C4-2B (cell line): ENCODE measurements at regions not wholly inside any gene's neighbourhood (a gene's known extent, or its start where the extent isn't known, plus 50 kb on each side); places are given as distances from the start of the nearest gene placed in this dataset.

ENCODE experiments used
- H3K27ac ChIP-seq: fragments of 450-650 bp; 2 replicates; pipeline ENCODE4 v1.5.1; 2017
- ZFX ChIP-seq: fragments of 450-650 bp; IDR thresholded peaks from 2 replicates; pipeline ENCODE4 v1.6.1; 2017
- TF ChIP-seq, protein P1 (sequence below): fragments of 450-650 bp; conservative IDR thresholded peaks from 2 replicates; pipeline ENCODE4 v1.5.1; 2017; ENCODE audit warnings: mild to moderate bottlenecking

DNA sequence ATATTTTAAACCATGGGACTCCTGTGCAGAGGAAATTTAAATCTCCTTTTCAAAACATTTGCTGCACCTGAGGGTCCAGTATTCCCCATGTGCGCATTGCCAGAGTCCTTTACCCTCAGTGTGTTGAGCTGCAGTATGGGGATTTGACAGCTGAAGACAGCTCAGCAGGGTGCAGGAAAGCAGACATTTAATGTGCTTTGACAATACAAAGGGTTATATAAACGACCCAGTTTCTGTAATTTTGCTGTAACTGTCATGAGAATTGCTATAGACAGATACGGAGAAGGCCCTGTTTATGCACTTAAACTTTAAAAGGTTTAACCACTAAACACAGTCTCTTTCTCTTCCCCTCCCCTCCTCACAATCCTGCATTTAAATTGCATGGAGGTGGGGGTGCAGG lies 393.4 kb downstream of the MID1IP1 start:
- no peak overlapping the region for H3K27ac ChIP-seq
- TF ChIP-seq, protein P1, sequence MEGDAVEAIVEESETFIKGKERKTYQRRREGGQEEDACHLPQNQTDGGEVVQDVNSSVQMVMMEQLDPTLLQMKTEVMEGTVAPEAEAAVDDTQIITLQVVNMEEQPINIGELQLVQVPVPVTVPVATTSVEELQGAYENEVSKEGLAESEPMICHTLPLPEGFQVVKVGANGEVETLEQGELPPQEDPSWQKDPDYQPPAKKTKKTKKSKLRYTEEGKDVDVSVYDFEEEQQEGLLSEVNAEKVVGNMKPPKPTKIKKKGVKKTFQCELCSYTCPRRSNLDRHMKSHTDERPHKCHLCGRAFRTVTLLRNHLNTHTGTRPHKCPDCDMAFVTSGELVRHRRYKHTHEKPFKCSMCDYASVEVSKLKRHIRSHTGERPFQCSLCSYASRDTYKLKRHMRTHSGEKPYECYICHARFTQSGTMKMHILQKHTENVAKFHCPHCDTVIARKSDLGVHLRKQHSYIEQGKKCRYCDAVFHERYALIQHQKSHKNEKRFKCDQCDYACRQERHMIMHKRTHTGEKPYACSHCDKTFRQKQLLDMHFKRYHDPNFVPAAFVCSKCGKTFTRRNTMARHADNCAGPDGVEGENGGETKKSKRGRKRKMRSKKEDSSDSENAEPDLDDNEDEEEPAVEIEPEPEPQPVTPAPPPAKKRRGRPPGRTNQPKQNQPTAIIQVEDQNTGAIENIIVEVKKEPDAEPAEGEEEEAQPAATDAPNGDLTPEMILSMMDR, result no peak
- TF ChIP-seq ZFX, result no peak

GRCh38 chrX:39195156-39195555 lies 393.9 kb downstream of the MID1IP1 start:
- no peak overlapping the region for H3K27ac ChIP-seq
- TF ChIP-seq, protein P1, result no peak
- no peak for TF ChIP-seq ZFX

GRCh38 chrX:39196192-39197102 lies 395.2 kb downstream of the MID1IP1 start:
- no peak overlapping the region; the same call in 1 of the 2 replicates for H3K27ac ChIP-seq
- TF ChIP-seq ZFX, result no peak
- TF ChIP-seq, protein P1, result no peak

DNA sequence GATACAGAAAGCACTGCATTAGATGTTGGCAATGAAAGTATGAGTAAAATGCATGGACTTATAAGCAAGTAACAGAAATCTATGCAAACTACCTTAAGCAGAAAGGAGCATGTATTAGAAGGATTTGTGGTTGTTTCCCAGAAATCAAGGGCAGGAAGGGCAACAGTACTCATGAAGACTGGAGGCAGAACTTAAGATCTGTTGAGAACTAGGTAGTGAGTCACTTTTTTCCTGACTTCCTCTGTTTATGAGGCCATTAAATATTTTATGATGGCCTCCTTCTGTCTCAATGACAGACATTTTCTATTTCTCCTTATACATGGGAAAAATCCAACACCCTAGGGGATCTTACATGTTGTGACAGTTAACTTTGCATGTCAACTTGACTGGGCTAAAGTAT lies 398.2 kb downstream of the MID1IP1 start:
- H3K27ac ChIP-seq, result no peak overlapping the region
- TF ChIP-seq, protein P1, result no peak

DNA sequence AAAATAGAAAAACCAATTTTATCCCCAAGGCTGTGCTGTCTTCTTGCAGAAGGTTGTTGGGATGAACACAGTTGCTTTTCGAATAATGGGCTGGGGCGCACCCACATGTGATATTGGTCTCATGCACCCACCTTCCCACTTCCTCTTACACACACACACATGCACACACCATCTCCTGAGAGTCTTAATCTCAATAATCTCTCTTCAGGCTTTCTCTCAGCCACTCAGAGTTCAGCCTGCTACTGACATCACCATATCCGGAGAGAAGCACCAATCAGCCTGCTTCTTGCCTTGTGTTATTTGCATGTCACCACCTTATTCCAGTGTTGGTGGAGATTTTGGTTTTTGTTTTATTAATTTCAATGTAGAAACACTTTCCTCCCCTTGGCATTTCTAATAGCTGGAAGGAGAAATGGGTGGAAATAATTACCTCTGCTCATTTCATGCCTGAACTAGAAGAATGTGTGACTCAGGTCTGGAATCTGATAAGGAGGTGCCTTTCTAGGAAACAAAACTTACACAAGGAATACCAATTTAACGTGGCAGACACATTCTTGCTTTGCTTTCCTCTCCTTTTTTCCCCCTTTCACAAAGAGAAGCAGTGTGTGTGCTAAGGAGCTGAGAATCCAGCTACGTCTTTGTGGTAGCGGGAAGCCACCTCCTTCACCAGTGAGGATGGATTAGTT lies 400.2 kb downstream of the MID1IP1 start:
- H3K27ac ChIP-seq, result no peak overlapping the region
- TF ChIP-seq, protein P1, result no peak
- TF ChIP-seq ZFX, result no peak

DNA sequence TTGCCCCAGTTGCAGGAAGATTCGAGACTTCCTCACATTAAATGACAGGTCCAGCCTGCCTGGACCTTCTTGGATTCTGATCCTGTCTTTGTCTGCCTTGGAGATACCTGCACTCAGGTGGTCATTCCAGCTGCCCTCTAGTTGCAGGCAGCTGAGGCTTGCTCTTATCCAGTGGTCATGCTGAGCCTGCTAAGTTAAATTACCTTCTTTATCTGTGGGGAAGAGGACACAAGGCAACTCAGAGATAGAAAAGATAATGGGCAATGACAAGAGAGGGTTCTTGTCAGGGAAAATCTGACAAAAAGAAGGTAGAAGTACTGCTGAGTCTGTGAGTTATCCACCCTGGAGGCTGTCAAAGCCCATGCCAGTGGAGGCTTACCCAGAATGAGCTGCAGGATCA lies 401.4 kb downstream of the MID1IP1 start:
- TF ChIP-seq, protein P1, result no peak
- no peak for TF ChIP-seq ZFX
- H3K27ac ChIP-seq, result no peak overlapping the region

- no peak overlapping the region for H3K27ac ChIP-seq
- TF ChIP-seq ZFX, result no peak
- TF ChIP-seq, protein P1, result no peak
Observed at GRCh38 chrX:39203427-39203826, 402.2 kb downstream of the MID1IP1 start.
